Stimulated activated naive CD4-positive, alpha-beta T cell (primary cell): ENCODE measurements at regions not wholly inside any gene's neighbourhood (a gene's known extent, or its start where the extent isn't known, plus 50 kb on each side); places are given as distances from the start of the nearest gene placed in this dataset.
"Not testable (repeated sequence)": the region's sequence is repeated elsewhere in the genome, so short reads cannot be mapped to it uniquely, and the experiment has no call there.

Source experiments
- DNase-seq, 6 experiments: peaks; one replicate each; lab custom pipeline; 2025; lab: John Stamatoyannopoulos, UW

DNA sequence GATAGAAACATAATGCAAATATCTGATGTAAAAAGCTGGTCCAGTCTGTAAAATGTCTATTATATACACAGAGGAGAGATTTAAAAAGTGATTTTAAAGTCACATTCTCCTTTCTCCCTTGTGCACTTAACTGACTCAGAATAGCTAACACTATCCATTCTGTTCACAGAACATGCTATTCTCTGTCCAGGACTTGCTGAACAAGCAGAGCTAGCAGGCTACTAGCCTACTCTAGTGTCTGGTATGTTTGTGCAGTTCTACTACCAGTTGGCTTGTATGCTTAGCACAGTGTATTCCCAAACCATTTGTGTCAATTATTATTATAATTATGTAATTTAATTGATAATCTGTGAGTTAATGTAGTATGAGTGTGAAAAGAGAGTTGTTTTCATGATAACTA, 161.7 kb upstream of the NUDT12 start:
- no peak for DNase-seq

DNA sequence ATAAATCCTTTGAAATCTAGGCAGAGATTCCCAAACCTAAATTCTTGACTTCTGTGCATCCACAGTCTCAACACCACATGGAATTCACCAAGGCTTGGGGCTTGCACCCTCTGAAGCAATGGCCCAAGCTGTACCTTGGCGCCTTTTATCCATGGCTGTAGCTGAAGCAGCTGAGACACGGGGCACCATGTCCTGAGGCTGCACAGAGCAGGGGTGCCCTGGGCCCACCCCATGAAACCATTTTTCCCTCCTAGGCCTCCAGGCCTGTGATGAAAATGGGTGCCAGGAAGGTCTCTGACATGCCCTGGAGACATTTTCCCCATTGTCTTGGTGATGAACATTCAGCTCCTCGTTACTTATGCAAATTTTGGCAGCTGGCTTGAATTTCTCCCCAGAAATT, 158.6 kb upstream of the NUDT12 start:
- no peak for DNase-seq

DNA sequence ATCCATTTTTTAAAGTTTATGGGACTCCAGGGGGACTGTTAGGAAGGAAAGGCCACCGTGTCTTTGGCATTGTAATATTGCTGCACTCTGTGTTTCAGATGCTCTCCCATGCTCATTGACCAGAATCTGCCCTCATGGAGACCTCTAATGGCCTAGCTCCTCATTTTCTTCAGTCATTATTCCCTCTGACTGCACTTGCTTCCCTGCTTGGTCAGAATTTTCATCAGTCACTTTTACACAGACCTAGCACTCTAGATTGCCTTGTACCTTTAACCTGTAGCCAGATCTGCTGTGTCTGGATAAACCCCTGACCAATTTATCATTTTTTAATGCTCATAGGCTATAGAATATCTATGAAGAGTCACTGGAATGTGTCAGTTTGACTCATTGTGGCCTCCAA, 155.5 kb upstream of the NUDT12 start:
- no peak for DNase-seq

- DNase-seq: no peak
Measured at GRCh38 chr5:103708601-103709000, 146.0 kb upstream of the NUDT12 start.

DNA sequence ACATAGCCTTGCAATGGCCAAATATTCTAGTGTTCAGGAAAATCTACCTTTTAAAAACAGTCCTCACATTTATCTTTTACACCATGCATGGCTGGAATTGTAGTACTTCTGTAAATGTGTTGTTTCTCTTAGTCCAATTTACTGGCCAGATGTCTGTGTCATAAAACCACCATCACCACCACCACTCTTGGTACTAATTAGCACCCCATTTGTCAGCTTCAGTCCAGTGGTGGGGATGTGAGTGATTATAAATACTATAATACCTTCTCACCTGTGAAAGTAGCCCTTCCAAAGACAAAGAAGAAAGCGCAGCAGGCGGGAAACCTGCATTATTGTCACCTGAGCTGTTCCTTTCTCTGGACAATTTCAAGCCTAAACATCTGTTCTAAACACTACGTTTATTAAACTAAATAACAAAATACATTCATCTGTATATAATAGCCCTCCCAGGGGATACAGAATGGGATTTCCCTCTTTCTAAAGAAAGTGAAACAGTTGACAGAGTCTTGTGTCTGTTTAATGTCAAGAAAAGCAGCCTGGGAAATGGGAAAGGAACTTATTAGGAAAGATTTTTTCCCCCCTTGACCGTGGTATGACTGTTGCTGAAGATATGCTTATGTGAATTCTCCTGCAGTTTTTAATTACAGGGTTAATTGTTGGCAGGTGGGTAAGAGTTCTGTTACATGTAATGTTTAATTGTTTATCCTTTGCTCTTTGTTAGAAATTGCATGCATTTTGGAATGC, 144.5 kb upstream of the NUDT12 start:
- no peak for DNase-seq

- DNase-seq: no peak
Measured at GRCh38 chr5:103703617-103704016, 141.0 kb upstream of the NUDT12 start.

GRCh38 chr5:103693517-103693916, 130.9 kb upstream of the NUDT12 start:
- no peak for DNase-seq

GRCh38 chr5:103690676-103691075, 128.1 kb upstream of the NUDT12 start:
- no peak for DNase-seq

DNA sequence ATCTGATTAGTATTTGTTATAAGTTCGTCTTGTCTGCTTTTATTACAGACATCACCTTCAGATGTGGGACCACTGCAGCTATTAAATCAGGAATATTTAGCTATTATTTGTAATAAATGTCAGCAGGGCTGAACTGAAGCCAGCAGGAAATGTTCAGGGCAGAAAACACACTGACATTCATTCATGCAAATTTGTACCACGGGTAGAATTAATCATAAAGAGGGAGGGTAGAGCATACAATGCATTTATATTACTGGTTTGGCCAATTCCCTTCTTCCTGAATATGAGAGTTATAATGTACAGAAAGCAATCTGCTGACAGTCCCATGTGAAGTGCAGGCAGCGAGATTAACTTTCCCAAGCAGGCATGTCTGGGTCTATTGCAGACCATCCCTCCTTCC, 117.3 kb upstream of the NUDT12 start:
- no peak for DNase-seq

DNA sequence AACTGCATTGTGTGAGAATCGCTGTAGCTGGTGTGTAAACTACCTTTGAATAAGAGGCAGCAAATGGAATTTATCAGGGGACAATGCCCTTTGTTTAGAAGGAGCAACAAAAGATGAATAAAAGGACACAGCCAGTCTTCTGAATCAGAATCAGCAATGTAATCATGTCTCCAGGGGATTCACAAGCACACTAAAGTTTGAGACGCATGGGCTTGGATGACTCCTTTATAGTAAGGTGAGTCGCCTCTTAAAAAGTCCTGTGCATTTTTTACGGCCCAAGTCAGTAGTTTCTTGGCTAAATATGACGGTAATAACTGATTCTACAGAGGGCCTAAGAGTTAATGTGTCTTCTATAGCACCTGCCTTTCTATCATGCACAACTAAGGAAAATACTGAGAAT, 113.6 kb upstream of the NUDT12 start:
- DNase-seq: not testable (repeated sequence)

DNA sequence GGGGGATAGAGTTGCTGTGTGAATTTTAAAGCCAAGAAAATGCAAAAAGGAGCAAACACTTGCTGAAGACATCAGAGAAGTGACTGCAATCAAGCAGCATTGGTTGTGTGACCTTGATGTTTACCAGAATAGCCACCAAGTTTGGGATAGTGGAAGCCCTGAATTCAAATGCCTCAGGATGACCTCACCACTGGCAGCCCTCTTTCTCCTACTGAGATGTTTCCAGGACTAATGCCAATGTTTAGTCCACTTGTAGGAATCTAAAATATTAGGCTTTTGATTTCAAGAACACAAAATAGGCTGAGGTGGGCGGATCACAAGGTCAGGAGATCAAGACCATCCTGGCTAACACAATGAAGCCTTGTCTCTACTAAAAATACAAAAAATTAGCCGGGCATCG, 112.2 kb upstream of the NUDT12 start:
- DNase-seq: no peak

DNA sequence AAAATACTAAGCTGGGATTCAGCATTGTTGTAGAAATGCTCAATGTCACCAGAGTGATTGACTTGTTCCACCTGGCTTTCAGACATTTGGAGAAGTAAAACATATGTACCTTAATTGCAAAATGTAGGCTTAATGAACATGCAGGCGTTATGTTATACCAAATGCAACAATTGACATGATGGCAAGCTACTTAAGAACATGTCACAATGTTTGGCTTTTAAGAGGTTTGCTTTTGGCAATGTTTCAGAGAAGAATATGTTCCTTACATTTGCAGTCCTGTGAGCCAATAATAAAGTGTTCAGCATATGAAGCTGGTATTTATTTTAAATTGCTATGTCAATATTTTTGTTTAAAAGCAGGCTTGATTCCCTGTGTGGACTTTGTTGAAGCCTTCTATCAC, 111.7 kb upstream of the NUDT12 start:
- DNase-seq: no peak

GRCh38 chr5:103669615-103670014, 107.0 kb upstream of the NUDT12 start:
- no peak for DNase-seq

DNA sequence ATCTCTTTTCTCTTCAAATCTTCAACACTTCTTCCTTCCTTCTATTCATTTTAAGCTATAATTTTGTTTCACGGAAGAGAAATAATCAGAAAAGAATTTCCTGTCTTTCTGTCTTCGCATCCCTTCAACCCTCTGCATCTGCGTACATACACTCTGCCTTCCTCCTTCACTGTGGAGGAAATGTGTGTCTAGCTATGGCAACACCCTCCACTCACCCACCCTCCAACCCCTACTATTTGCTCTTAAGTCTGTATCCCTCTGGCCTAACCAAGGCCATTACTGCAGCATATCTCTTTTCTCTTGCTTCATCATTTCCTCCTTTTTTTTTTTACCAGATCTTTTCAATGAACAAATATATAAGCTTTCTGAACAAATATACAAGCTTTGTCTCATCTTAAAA, 105.7 kb upstream of the NUDT12 start:
- DNase-seq: no peak

- DNase-seq: no peak
Measured at GRCh38 chr5:103667068-103667467, 104.5 kb upstream of the NUDT12 start.

- DNase-seq: no peak
Measured at GRCh38 chr5:103657301-103657700, 94.7 kb upstream of the NUDT12 start.

DNA sequence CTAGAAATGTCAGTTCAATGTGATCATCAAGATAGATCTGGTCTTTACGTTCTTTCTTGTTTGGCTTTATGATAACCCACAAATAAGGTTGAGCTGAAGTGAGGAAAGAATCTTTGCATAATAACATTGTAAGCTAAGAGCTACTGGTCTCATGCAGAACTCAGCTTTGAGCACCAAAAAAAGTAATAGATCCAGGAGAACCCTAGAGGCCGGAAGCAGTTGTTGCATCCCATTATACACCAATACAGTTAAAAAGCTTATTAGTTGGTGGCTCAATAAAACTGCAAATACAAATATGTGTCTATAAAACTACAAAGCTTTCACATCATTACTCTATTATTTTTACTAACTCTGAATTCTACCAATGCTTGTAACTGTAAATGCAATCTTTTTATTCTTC, 85.5 kb upstream of the NUDT12 start:
- DNase-seq: no peak

DNA sequence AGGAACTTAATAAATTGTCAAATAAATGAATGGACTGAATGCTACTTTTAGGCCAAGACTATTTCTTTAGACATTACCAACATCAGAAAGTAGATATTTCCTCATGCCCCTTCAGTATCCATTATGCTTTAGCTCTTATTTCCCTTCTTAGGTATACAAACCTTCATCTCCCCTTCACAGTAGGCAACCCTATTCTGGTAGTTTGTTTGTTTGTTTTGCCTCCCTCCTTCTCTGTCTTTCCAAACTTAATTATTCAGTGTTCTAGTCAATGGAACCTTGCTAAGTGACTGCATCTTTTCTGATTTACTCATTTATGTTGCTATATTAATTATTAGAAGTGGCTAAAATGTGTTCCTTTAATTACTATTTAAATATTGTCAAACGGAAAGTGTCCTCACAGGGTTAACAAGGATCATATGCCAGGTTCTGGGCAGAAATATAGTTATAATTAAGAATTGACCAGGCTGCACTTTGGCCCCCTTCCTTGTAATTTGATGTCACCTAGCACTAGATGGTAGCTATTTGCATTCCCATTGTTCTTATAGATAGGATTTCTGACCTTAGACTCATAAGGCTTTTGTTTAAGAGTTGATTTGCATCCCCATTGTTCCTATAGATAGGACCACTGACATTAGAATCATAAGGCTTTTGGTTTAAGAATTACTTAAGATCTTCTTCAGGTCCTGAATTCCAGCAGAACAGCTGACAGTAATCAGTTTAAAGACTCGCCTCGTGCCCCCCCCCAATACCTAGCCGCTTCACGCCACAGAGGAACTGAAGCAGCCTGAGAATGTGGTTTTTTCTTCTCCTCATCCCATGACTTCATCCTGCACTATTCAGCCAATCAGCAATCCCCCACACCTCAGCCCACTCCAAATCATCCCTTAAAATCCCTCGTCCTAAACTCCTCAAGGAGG, 84.4 kb upstream of the NUDT12 start:
- DNase-seq: no peak

DNA sequence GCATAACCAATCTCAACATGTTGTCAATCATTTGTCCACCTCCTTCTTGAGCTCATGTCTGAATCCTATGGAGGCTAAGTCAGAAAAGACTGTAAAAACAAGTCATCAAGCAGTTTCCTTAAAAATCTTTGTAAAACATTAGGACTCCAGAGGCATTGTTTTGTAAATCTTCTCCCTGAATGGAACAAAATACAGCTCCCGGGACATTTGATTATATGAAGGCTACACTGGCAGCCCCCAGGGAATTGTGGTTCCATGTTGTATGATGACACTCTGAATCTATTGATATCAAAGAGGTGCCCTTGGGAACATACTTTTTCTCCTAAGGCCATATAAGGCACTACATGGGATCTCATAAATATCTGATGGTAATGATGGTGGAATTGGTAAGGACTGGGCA, 83.2 kb upstream of the NUDT12 start:
- DNase-seq: no peak

GRCh38 chr5:103638979-103639378, 76.4 kb upstream of the NUDT12 start:
- no peak for DNase-seq

GRCh38 chr5:103624675-103625074, 62.1 kb upstream of the NUDT12 start:
- no peak for DNase-seq

- DNase-seq: no peak
Measured at GRCh38 chr5:103624035-103624480, 61.5 kb upstream of the NUDT12 start.

GRCh38 chr5:103623425-103623824, 60.8 kb upstream of the NUDT12 start:
- no peak for DNase-seq
